Left lobe of liver (tissue), 2 donors: ENCODE measurements at regions not wholly inside any gene's neighbourhood (a gene's known extent, or its start where the extent isn't known, plus 50 kb on each side); places are given as distances from the start of the nearest gene placed in this dataset.
"Not testable (repeated sequence)": the region's sequence is repeated elsewhere in the genome, so short reads cannot be mapped to it uniquely, and the experiment has no call there.

Experiments
- ATAC-seq: fragments of 200-7000 bp; cut with Tn5 transposase; one replicate; pipeline ENCODE4 v1.9.1; 2020; ENCODE audit warnings: mild to moderate bottlenecking, moderate library complexity
- DNase-seq: peaks from one replicate; pipeline ENCODE4 v3.0.0-alpha.2; 2020; ENCODE audit warnings: low spot score
- donor health status: DM: no; HTN: no; CAD: no; lungs with moderate emphysema.
- donor health status: DM: no; HTN: yes; CAD: no.

DNA sequence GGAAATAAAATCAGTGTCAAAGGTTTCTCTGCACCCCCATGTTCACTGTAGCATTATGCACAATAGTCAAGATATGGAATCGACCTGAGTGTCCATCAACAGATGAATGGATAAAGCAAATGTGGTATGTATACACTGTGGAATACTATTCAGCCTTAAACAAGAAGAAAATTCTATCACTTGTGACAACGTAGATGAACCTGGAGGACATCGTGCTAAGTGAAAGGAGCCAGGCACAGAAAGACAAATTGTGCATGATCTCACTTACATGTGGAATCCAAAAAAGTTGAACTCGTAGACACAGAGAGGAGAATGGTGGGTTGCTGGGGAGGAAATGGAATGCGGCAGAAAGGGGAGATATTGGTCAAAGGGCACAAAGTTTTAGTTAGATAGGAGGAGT, 136.3 kb upstream of the ESR1 start:
- DNase-seq (no peak), ATAC-seq (no peak)

DNA sequence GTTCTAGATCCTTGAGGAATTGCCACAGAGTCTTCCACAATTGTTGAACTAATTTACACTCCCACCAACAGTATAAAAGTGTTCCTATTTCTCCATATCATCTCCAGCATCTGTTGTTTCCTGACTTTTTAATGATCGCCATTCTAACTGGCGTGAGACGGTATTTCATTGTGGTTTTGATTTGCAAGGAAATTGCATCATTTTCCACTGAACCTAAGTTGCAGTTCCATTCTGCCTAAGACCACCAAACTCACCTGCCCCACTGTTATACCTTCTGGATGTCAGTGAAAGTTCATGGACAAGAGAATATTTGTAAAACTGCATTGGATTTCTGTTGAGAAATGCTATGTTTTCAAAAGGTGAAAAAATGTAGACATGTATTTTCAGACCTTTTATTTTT, 132.9 kb upstream of the ESR1 start:
- ATAC-seq, result no peak
- no peak for DNase-seq

DNA sequence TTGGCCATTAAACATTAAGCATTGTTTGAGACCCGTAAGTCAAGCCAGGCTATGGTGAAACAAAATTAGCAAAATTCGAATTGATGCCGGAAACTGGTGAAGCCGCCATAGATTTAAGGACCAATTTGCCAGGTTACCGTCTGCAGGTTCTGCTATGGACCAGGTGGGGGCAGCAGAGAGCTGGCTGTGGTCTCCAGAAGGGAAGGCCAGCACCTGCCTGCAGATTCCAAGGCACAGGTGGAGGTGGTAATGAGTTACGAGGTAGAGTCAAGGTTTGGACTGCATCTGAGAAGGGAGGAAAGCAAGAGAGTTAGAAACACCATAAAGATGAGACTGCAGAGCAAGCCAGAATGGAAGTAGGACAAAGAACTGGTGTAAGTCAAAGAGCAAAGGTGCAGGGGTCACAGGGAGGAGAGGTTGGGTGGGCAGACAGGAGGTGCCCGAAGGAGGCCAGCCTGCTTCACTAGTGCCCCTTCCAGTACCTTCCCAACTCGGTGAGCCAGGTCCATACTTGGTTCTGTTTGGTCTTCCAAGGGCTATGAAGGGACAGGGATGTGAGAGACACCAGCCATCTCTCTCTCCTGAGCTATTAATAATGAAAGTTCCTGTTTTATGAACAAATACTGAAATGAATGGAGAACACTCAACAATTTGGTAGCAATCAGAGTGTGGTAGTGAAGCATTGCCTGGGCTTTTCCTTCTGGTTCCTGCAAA, 131.6 kb upstream of the ESR1 start:
- peak; percentile 89 for ATAC-seq

DNA sequence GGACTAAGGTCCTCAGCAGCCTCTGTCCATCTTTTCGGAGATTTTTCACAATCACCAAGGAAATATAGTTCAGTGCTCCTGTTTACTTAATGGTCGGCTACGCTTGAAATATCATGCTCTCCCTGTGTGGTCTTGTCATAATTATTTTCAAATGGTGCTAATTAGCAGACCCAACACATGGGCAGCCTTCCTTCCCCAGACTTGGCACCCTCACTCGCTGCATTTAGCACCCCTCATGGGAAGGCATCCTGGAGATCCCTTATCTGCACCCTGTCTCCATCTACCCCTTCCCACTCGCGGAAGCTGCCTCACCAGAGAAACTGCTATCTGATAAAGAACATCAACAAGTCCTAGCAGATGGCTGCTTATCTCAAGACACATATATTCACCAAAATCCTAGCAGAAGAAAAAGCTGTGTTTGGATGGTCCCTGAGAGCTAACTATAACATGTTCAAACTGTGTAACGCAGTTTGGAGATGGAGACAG, 131.0 kb upstream of the ESR1 start:
- ATAC-seq (no peak), DNase-seq (no peak)

More for the DNA sequence above, 131.6 kb upstream of the ESR1 start:
- peak; percentile 55 for DNase-seq

DNA sequence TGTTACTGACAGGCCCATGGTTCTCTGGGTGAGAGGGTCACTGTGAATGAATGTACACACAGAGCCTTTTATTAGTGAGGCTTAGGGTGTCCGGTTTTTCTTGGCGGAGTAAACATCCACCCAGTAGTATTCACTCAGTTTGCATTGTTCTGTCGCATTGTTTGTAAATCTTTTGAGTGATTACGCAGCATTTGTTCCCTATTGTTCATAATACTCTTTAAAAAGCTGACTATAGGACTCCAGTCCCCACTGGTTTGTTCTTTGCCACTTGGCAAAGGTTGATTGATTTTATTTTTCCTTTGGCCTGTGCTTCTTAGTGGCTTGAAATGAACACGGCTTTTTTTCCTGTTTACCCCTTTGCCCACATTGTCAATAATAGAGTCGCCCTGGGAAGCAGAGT, 130.1 kb upstream of the ESR1 start:
- DNase-seq (no peak), ATAC-seq (peak; percentile 63)

DNA sequence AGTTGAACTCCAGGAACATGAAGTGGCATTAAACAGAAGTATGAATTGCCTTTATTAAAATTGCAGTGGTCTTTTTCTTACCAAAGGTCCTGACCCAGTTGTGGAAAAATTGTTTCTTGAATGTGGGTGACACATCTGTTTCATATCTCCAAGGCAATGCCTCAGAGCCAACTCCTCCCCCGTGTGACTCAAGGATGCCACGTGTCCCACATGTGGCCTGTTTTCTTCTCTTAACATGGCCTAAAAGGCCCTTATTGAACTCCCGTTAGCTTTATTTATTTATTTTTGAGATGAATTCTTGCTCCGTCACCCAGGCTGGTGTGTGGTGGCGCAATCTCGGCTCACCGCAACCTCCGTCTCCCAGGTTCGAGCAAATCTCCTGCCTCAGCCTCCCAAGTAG, 128.4 kb upstream of the ESR1 start:
- DNase-seq (no peak), ATAC-seq (no peak)

DNA sequence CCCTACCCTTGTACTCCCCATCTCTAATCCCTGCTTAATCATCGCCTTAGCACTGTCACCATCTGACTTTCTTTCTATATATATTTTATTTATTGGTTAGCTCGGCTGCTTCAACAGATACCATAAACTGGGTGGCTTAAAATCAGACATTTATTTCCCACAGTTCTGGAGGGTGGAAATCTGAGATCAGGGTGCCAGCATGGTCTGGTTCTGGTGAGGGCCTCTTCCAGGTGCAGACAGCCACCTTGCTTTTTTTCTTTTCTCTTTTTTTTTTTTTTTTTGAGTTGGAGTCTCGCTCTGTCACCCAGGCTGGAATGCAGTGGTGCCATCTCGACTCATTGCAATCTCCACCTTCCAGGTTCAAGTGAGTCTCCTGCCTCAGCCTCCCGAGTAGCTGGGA, 127.5 kb upstream of the ESR1 start:
- ATAC-seq, result no peak

DNA sequence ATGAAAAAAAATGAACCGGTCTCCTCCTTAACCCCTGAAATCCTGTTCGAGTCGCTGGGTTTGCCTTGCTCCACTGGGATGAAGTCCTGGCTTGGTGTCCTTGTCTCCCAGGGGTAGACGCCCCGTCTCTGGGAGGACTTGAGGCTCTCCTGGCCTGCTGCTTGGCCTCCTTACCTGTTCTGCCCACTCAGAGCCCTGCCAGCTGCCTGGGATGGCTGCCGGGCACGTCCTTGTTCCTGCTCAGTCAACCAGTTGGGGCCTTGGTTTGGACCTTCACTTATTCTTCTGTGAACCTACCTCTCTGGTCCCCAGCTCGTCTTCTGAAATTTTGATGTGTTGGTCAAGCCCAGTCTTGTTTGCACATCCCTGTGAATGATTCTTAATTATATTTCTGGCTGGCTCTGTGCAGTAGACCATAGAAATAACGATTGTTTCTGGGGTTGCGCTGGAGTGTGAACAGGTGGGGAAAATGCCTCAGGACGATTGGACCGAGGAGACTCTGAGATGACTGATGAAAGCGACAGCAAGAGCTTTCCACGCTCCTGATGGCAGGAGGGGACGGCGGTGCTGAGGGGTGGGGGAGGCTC, 126.5 kb upstream of the ESR1 start:
- DNase-seq (no peak), ATAC-seq (peak; percentile 4)

More for the DNA sequence above, 127.5 kb upstream of the ESR1 start:
- no peak for DNase-seq

DNA sequence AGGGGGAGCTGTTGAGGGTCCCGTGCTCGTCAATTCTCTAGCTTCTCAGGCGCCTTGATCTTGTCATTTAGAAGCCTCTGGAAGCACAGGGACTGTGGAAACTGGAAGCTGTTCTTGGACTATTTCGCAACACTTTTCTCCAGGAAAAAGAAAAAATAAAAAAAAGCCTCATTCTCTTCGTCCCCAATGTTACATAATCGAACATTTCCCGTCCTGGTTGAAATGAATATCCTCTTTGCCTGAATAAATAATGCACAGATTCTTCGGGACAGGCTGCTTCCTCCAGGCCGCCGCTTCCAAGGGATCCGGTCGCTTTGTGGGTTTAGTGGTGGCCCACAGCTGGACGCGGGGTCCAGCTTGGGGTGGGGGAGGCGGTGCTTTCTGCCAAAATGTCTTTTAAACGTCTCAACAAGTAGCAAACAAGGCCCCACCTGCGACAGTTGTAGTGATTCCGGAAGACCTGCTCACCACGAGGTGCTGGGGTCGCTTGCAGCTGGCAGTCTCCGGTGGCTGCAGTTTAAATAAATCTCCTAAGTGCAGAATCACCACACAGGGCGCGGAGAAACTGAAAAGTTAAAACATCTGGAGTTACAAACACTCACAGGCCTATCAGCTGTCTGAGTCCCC, 125.9 kb upstream of the ESR1 start:
- peak; percentile 41 for ATAC-seq
- DNase-seq, result no peak

DNA sequence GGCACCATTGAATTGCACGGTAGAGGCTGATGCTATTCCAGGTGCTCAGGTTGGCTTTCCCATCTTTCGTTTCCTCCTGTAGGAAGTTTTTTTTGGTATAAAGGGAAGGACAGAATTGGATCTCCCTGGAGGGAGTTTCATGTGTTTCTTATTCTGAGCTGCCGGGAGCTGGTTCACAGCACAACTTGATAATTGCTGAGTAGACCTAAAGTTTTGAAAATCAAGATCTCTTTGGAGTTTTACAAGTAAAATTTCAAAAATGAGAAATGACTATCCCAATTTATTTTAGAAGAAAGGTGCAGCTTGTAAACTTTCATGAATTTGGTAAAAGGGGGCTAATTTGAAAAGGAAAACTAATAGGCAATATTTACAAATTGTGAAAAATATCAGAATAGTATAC, 125.2 kb upstream of the ESR1 start:
- ATAC-seq (no peak), DNase-seq (no peak)

DNA sequence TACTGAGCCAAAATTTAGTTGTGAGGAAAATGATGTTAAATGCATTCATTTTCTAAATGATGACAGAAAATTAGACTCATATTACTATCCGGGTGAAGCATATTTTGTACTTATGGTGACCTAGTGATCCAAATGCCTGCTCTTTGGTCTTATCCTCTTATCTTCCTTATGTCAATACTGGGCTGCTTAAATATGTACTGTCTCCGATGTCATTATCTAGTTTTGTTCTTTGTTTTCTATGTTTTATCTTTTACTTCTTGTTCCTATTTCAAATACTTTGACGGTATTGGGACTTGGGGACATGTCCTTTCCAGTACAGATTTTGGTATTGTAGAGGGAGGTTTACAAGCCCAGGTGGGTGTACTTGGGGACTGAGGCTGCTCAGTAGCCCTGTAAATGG, 124.6 kb upstream of the ESR1 start:
- ATAC-seq (peak; percentile 39), DNase-seq (no peak)

DNA sequence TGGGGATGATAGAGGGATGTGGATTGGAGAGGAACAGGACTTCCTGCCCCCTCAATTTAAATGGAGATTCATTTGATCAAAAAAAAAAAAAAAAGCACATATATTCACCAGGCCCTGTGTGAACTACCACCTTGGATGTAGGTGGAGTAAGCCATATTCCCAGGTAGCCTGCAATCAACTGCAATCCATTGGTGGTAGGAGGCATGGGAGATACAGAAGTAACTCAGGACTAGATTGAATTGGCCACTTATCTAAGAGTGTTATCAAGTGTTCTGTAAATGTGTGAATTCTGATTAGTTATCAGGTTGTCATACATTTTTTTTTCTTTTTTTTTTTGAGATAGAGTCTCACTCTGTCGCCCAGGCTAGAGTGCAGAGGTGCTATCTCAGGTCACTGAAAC, 124.1 kb upstream of the ESR1 start:
- DNase-seq (no peak), ATAC-seq (no peak)

DNA sequence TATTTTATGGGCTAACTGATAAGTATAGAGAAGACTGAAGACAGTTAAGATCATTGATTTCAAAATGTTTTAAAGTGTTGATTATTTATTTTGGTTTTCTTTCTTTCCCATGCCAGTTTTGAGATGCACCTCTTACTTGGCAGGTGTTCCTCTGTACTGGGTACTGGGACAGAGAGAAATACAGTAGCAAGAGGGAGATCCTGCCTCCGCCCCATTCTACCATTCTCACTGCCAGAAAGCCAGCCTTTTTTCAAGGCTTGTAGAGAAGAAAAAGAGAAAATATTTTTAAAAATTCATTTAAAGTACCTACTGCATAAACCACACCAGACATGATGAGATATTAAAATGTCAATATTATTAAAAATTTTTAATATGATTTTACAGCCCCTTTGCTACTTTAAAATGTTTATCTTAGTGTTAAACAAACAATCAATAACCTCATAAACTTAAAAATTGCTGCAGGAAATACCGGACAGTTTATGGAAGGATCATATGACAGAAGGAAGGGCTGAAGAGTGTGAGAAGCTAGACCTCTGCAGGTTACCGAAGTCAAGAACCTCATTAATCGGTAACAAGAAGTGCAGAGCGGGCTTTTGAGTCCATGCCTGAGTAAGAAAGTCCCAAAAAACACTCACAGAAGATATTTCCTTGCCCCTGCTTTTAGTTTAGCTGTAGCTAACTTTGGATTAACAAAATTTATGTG, 117.8 kb upstream of the ESR1 start:
- DNase-seq, result no peak
- ATAC-seq, result no peak

DNA sequence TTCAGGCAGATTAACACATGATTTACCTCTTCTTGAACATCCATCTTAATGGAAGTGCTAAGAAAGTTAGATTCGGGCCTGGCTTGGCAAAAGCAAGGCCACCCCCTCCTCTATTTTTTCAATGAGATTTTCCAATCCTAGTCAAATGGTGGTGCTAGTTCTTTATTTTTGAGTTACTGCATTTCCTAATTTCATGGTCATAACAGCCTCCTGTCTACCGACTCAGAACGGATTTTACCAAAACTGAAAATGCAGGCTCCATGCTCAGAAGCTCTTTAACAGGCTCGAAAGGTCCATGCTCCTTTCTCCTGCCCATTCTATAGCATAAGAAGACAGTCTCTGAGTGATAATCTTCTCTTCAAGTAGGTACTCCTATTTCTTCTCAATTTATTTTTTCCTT, 117.2 kb upstream of the ESR1 start:
- peak; percentile 45 for ATAC-seq
- no peak for DNase-seq

DNA sequence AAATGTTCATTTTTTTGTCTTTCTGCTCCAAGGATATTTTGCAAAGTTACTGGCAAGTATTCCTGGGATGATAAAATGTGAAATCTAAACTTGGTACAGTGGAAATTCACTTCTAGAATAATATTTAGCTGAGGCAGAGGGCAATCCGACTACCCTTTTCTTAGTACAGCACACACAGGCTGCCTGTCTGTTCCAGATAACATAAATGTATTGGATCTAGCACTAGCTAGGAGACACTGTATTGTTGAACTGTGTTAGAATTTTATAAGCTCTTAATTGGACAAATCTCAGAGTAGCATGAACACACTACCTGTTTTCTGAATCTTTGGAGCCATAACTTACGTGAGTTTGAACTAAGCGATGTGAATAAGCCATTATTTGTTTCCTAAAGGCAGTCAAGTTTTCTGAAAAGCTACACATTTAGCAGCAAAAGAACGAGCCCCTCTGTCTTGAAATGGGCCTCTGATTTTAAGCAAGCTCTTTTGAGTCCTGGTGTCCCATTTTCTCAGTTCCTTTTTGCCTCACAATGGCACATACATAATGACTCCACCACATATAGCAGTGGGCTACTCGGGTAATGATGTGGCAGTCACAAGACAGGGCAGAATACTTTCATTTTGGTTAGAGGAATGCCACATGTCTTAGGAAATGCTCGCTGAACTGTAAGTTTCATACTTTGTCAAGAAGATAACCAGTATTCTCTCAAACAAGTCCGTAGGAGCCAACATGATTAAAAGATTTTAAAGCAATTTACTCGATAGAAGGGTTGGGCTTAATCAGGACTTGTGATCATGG, 116.5 kb upstream of the ESR1 start:
- DNase-seq, result no peak
- peak; percentile 56 for ATAC-seq

DNA sequence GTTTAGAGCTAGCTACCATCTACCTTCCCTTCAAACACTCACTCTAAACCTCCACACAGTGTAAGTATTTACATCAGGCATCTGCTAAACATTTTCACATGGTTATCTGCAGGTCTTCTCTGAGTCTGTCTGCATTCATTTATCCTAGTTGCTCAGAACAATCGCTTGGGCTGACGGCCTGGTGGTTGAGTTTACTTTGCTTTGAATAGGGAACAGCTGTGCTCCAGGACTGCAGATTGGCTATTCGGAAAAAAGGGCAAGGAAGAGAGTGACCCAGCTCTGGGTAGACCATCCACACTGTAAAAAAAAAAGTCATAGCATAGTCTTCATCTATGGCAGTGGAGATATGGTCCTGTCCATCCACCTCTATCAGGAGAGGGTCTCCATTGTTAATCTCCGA, 115.3 kb upstream of the ESR1 start:
- DNase-seq (no peak), ATAC-seq (no peak)

DNA sequence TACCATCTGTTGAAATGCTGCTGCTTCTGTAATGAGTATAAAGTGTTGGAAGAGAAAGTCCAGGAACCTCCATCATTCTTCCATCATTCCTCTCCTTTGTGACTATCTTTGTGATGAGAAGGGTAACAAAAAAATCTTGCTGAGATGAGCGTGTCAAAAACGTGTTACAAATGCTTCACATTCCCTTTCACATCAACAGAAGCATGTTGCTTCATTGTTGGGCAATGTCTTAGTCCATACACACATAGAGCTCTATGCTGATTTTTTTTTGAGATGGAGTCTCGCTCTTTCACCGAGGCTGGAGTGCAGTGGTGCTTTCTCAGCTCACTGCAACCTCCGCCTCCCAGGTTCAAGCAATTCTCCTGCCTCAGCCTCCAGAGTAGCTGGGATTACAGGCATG, 114.1 kb upstream of the ESR1 start:
- DNase-seq, result no peak
- ATAC-seq, result no peak

DNA sequence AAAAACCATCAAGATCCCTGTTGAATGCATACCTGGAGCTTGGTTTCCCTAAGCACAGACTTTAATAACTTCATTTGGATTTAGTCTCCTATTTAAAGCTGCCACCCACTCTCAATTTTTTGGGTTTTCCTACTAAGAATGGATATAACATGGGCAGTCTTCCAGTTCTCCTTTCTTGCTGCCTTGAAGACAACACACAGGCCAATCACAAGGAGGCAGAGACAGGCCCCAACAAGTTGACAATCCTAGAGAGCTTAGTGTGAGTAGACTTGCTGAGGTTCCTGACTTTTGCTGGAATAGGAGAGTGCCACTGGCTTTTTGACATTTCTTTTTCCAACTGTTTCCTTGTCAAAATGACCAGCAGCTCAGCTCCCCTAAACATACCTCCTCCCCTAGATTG, 112.3 kb upstream of the ESR1 start:
- ATAC-seq, result no peak
- no peak for DNase-seq

DNA sequence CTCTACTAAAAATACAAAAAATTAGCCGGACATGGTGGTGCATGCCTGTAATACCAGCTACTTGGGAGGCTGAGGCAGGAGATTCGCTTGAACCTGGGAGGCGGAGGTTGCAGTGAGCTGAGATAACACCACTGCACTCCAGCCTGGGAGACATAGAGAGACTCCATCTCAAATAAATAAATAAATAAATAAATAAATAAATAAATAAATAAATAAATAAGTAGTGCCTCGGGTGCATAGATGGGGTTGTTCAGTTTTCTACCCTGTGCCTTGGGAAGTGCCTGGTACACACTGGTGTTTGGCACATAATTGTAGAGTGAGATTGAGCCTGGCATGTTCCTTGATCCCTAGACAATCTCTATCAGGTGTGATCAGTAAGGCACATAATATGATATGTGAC, 111.2 kb upstream of the ESR1 start:
- ATAC-seq, result not testable (repeated sequence)

DNA sequence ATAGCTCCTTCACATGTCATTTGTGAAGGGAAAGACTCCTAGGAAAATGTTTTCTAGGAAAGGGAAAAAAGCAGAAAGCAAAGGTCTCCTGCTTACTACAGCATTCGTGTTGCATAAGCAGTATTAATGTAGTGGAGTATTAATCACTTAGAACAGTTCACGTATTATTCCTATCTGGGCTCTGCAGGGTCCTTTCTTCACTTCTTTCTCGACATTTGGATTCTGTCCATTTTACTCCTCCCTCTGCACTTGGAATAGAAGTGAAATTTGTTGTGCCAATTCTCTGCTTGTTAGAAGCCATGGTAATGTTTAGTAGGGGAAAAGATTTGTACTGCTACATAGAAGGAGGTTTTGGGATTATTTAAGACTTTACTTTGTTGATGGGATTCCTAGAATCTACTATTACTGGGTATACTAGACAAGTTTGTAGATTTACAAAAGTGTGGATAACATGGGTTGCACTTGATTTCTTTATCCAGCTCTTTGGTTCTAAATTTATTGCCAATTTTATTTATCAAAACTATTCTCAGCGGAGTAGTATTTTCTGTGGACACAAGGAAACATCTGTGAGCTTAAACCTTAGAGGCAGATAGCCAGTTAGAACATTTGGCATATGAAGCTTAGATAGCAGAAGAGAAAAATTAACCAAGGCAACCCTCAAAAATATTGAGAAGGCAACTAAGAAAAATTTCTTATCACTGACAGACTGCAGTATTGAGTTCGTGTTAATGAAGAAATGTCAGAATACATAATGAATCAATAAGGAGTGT, 108.4 kb upstream of the ESR1 start:
- ATAC-seq (peak; percentile 27), DNase-seq (no peak)

More for the DNA sequence above, 111.2 kb upstream of the ESR1 start:
- not testable (repeated sequence) for DNase-seq
